Liver (tissue), 8 donors: ENCODE measurements at regions not wholly inside any gene's neighbourhood (a gene's known extent, or its start where the extent isn't known, plus 50 kb on each side); places are given as distances from the start of the nearest gene placed in this dataset.

Source experiments
- DNase-seq: peaks from one replicate; pipeline ENCODE4 v3.0.0-alpha.2; 2017; ENCODE audit warnings: low spot score
- H3K27ac ChIP-seq, 2 donors: one replicate each; pipeline ENCODE4 v1.7.0; 2013; ENCODE audit warnings: inconsistent platforms in 2 of 2, low read length in 2 of 2, control low read depth in 1 of 2, low read depth in 1 of 2, mild to moderate bottlenecking in 1 of 2
- H3K27me3 ChIP-seq, 4 donors: one replicate each; pipeline versions ENCODE4 v1.6.1 to v1.7.0; 2013; ENCODE audit warnings: low read length in 3 of 4, inconsistent platforms in 1 of 4, mild to moderate bottlenecking in 1 of 4, moderate library complexity in 1 of 4; ENCODE audit not compliant: control insufficient read depth in 4 of 4, insufficient read depth in 4 of 4
- H3K36me3 ChIP-seq, 4 donors: one replicate each; pipeline versions ENCODE4 v1.6.1 to v1.7.0; 2013; ENCODE audit warnings: low read length in 3 of 4, mild to moderate bottlenecking in 3 of 4, low read depth in 1 of 4, moderate library complexity in 1 of 4; ENCODE audit not compliant: control insufficient read depth in 4 of 4, insufficient read depth in 3 of 4
- H3K4me1 ChIP-seq, 4 donors: one replicate each; pipeline versions ENCODE4 v1.6.1 to v1.7.0; 2013; ENCODE audit warnings: low read length in 3 of 4, mild to moderate bottlenecking in 3 of 4, moderate library complexity in 1 of 4; ENCODE audit not compliant: control insufficient read depth in 4 of 4, insufficient read depth in 4 of 4
- H3K4me3 ChIP-seq, 3 donors: one replicate each; pipeline versions ENCODE4 v1.6.1 to v1.7.0; 2013; ENCODE audit warnings: low read length in 3 of 3, control low read depth in 1 of 3, low read depth in 1 of 3, mild to moderate bottlenecking in 1 of 3
- H3K9ac ChIP-seq, 2 donors: one replicate each; pipeline ENCODE4 v1.7.0; 2013; ENCODE audit warnings: low read length in 2 of 2, mild to moderate bottlenecking in 2 of 2, moderate library complexity in 2 of 2, control low read depth in 1 of 2, low read depth in 1 of 2
- H3K9me3 ChIP-seq, 4 donors: one replicate each; pipeline versions ENCODE4 v1.6.1 to v1.7.0; 2013; ENCODE audit warnings: low read length in 3 of 4; ENCODE audit not compliant: control insufficient read depth in 4 of 4
- EGR1 ChIP-seq, 2 donors: IDR thresholded peaks; 2 replicates each; pipeline ENCODE4 v1.6.1; 2016 to 2018; ENCODE audit warnings: antibody characterized with exemption in 2 of 2, low read depth in 2 of 2
- FOXA1 ChIP-seq: IDR thresholded peaks from 2 replicates; pipeline ENCODE4 v1.6.1; 2016; ENCODE audit warnings: antibody characterized with exemption
- FOXA2 ChIP-seq: IDR thresholded peaks from 2 replicates; pipeline ENCODE4 v1.6.1; 2016; ENCODE audit warnings: antibody characterized with exemption
- GABPA ChIP-seq, 2 donors: IDR thresholded peaks in 1 of 2; conservative IDR thresholded peaks in 1 of 2; 2 replicates each; pipeline ENCODE4 v1.6.1; 2016; ENCODE audit warnings: antibody characterized with exemption in 2 of 2, mild to moderate bottlenecking in 1 of 2, moderate library complexity in 1 of 2
- HNF4A ChIP-seq, 2 donors: conservative IDR thresholded peaks; 2 replicates each; pipeline ENCODE4 v1.6.1; 2016; ENCODE audit warnings: antibody characterized with exemption in 2 of 2, mild to moderate bottlenecking in 2 of 2
- HNF4G ChIP-seq: IDR thresholded peaks from 2 replicates; pipeline ENCODE4 v1.6.1; 2016; ENCODE audit warnings: antibody characterized with exemption
- JUND ChIP-seq, 2 donors: IDR thresholded peaks; 2 replicates each; pipeline ENCODE4 v1.6.1; 2016; ENCODE audit warnings: antibody characterized with exemption in 2 of 2
- NR2F2 ChIP-seq: IDR thresholded peaks from 2 replicates; pipeline ENCODE4 v1.6.1; 2016; ENCODE audit warnings: antibody characterized with exemption
- RAD21 ChIP-seq, 2 donors: IDR thresholded peaks; 2 replicates each; pipeline ENCODE4 v1.6.1; 2016; ENCODE audit warnings: antibody characterized with exemption in 2 of 2, mild to moderate bottlenecking in 2 of 2
- RXRA ChIP-seq, 2 donors: IDR thresholded peaks; 2 replicates each; pipeline ENCODE4 v1.6.1; 2017 to 2018; ENCODE audit warnings: antibody characterized with exemption in 2 of 2, mild to moderate bottlenecking in 1 of 2
- SP1 ChIP-seq: IDR thresholded peaks from 2 replicates; pipeline ENCODE4 v1.6.1; 2018; ENCODE audit warnings: antibody characterized with exemption, mild to moderate bottlenecking
- TAF1 ChIP-seq: conservative IDR thresholded peaks from 2 replicates; pipeline ENCODE4 v1.6.1; 2016; ENCODE audit warnings: antibody characterized with exemption, mild to moderate bottlenecking
- YY1 ChIP-seq: IDR thresholded peaks from 2 replicates; pipeline ENCODE4 v1.6.1; 2016; ENCODE audit warnings: antibody characterized with exemption, mild to moderate bottlenecking
- WGBS: extraction: QIAGEN DNeasy Blood & Tissue Kit; methylation state at CpG from one replicate; pipeline ENCODE4 v1.1.7; 2013; 5-methylcytosine and 5-hydroxymethylcytosine counted together
- TF ChIP-seq, protein P1 (sequence below): IDR thresholded peaks from 2 replicates; pipeline ENCODE4 v1.6.1; 2016; ENCODE audit warnings: antibody characterized with exemption
- TF ChIP-seq, protein P2 (sequence below): IDR thresholded peaks from 2 replicates; pipeline ENCODE4 v1.6.1; 2016; ENCODE audit warnings: antibody characterized with exemption, mild to moderate bottlenecking
- TF ChIP-seq, protein P3 (sequence below): IDR thresholded peaks from 2 replicates; pipeline ENCODE4 v1.6.1; 2016; ENCODE audit warnings: antibody characterized with exemption
- TF ChIP-seq, protein P4 (sequence below): fragments of 150-350 bp; IDR thresholded peaks from 2 replicates; pipeline ENCODE4 v1.5.1; 2017; ENCODE audit warnings: improper control_type of control experiment, low read depth, low read length; ENCODE audit not compliant: missing input control
- TF ChIP-seq, protein P5 (sequence below): IDR thresholded peaks from 2 replicates; pipeline ENCODE4 v1.6.1; 2016; ENCODE audit warnings: antibody characterized with exemption
- donor health status: healthy.
- donor health status: healthy.
- donor health status: healthy.
- donor health status: healthy.
- donor health status: healthy.

DNA sequence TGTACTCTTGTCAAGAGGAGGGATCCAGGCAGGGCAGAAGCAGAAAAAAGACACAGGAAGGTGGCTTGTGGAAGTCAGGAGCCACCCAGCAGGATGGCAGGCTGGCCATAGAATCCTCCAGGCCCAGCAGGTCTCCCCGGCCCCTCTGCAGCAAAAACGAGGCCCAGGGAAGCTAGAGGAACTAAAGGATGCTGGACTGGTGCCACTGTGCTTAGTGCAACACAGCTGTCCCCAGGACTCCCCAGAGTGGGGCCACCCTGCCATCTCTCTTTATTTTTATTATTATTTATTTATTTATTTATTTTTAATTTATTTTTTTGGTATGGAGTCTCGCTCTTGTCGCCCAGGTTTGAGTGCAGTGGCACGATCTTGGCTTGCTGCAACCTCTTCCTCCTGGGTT lies 54.1 kb downstream of the PITPNM2 start:
- Histone ChIP-seq H3K36me3 (no peaks in the 10 kb centered on the region), H3K4me1 (peaks cover 19 to 64% (median 56%) of the 10 kb centered on the region in 4 donors), H3K9me3 (no peaks in the 10 kb centered on the region), H3K27me3 (no peaks in the 10 kb centered on the region), H3K27ac (peak overlapping the region in 1 of 2 donors; percentile 40), H3K9ac (no peak overlapping the region), H3K4me3 (no peak overlapping the region)
- WGBS = 90% methylated on average over 5 of the region's 5 CpGs
- TF ChIP-seq NR2F2 (no peak), TAF1 (no peak), JUND (IDR thresholded peaks at IDR 0.05) (no peak)
- TF ChIP-seq, protein P1, sequence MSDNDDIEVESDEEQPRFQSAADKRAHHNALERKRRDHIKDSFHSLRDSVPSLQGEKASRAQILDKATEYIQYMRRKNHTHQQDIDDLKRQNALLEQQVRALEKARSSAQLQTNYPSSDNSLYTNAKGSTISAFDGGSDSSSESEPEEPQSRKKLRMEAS = no peak
- DNase-seq = no peak

DNA sequence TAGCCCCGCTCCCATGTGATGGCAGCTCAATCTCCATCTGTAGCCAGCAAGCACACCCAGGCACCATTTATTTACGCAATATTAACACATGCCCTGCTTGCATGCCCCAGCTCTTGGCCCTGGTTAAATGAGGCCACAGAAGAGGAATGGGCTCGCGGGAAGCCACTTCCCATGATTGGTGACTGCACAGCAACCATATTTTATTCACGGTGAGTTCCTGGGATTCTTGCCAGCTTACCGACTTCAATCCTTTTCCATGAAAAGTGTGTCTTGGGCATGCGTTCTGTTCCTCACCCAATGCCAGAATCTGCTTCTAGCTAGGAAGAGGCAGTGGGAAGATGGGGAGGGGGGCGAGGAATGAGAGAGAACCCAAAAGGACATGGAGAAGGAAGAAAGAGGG lies 54.7 kb downstream of the PITPNM2 start:
- Histone ChIP-seq H3K4me1 (peaks cover 19 to 67% (median 59%) of the 10 kb centered on the region in 4 donors), H3K27me3 (no peaks in the 10 kb centered on the region), H3K27ac (peak overlapping the region in 1 of 2 donors; percentile 40), H3K9me3 (no peaks in the 10 kb centered on the region), H3K9ac (no peak overlapping the region), H3K4me3 (no peak overlapping the region), H3K36me3 (no peaks in the 10 kb centered on the region)
- TF ChIP-seq HNF4G (no peak), RXRA (IDR thresholded peaks at IDR 0.05) (no peak), SP1 (no peak), FOXA1 (no peak), YY1 (no peak), NR2F2 (no peak), EGR1 (IDR thresholded peaks at IDR 0.05; ENCODE audit: low read depth in 2 of 2) (no peak), GABPA (IDR thresholded peaks at IDR 0.05 in 1 of 2, conservative IDR thresholded peaks at IDR 0.05 in 1 of 2) (no peak), FOXA2 (no peak), HNF4A (conservative IDR thresholded peaks at IDR 0.05) (no peak), JUND (IDR thresholded peaks at IDR 0.05) (no peak), RAD21 (IDR thresholded peaks at IDR 0.05) (no peak)
- TF ChIP-seq, protein P1 = no peak
- TF ChIP-seq, protein P2, sequence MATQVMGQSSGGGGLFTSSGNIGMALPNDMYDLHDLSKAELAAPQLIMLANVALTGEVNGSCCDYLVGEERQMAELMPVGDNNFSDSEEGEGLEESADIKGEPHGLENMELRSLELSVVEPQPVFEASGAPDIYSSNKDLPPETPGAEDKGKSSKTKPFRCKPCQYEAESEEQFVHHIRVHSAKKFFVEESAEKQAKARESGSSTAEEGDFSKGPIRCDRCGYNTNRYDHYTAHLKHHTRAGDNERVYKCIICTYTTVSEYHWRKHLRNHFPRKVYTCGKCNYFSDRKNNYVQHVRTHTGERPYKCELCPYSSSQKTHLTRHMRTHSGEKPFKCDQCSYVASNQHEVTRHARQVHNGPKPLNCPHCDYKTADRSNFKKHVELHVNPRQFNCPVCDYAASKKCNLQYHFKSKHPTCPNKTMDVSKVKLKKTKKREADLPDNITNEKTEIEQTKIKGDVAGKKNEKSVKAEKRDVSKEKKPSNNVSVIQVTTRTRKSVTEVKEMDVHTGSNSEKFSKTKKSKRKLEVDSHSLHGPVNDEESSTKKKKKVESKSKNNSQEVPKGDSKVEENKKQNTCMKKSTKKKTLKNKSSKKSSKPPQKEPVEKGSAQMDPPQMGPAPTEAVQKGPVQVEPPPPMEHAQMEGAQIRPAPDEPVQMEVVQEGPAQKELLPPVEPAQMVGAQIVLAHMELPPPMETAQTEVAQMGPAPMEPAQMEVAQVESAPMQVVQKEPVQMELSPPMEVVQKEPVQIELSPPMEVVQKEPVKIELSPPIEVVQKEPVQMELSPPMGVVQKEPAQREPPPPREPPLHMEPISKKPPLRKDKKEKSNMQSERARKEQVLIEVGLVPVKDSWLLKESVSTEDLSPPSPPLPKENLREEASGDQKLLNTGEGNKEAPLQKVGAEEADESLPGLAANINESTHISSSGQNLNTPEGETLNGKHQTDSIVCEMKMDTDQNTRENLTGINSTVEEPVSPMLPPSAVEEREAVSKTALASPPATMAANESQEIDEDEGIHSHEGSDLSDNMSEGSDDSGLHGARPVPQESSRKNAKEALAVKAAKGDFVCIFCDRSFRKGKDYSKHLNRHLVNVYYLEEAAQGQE = no peak
- TF ChIP-seq, protein P3, sequence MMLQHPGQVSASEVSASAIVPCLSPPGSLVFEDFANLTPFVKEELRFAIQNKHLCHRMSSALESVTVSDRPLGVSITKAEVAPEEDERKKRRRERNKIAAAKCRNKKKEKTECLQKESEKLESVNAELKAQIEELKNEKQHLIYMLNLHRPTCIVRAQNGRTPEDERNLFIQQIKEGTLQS = no peak
- TF ChIP-seq, protein P4, sequence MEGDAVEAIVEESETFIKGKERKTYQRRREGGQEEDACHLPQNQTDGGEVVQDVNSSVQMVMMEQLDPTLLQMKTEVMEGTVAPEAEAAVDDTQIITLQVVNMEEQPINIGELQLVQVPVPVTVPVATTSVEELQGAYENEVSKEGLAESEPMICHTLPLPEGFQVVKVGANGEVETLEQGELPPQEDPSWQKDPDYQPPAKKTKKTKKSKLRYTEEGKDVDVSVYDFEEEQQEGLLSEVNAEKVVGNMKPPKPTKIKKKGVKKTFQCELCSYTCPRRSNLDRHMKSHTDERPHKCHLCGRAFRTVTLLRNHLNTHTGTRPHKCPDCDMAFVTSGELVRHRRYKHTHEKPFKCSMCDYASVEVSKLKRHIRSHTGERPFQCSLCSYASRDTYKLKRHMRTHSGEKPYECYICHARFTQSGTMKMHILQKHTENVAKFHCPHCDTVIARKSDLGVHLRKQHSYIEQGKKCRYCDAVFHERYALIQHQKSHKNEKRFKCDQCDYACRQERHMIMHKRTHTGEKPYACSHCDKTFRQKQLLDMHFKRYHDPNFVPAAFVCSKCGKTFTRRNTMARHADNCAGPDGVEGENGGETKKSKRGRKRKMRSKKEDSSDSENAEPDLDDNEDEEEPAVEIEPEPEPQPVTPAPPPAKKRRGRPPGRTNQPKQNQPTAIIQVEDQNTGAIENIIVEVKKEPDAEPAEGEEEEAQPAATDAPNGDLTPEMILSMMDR = no peak
- TF ChIP-seq, protein P5, sequence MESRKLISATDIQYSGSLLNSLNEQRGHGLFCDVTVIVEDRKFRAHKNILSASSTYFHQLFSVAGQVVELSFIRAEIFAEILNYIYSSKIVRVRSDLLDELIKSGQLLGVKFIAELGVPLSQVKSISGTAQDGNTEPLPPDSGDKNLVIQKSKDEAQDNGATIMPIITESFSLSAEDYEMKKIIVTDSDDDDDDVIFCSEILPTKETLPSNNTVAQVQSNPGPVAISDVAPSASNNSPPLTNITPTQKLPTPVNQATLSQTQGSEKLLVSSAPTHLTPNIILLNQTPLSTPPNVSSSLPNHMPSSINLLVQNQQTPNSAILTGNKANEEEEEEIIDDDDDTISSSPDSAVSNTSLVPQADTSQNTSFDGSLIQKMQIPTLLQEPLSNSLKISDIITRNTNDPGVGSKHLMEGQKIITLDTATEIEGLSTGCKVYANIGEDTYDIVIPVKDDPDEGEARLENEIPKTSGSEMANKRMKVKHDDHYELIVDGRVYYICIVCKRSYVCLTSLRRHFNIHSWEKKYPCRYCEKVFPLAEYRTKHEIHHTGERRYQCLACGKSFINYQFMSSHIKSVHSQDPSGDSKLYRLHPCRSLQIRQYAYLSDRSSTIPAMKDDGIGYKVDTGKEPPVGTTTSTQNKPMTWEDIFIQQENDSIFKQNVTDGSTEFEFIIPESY = no peak
- WGBS = 77% methylated on average over 8 of the region's 8 CpGs
- DNase-seq = no peak
